WI38 (cell line): ENCODE measurements at regions not wholly inside any gene's neighbourhood (a gene's known extent, or its start where the extent isn't known, plus 50 kb on each side); places are given as distances from the start of the nearest gene placed in this dataset.

ENCODE experiments used
- H3K4me3 ChIP-seq: 2 replicates; pipeline ENCODE4 v1.5.1; 2011; ENCODE audit warnings: low read depth, mild to moderate bottlenecking, control low read depth, low read length
- CTCF ChIP-seq: IDR thresholded peaks from 2 replicates; pipeline ENCODE4 v1.5.1; 2012; ENCODE audit warnings: low read depth, mild to moderate bottlenecking, control low read depth, low read length

DNA sequence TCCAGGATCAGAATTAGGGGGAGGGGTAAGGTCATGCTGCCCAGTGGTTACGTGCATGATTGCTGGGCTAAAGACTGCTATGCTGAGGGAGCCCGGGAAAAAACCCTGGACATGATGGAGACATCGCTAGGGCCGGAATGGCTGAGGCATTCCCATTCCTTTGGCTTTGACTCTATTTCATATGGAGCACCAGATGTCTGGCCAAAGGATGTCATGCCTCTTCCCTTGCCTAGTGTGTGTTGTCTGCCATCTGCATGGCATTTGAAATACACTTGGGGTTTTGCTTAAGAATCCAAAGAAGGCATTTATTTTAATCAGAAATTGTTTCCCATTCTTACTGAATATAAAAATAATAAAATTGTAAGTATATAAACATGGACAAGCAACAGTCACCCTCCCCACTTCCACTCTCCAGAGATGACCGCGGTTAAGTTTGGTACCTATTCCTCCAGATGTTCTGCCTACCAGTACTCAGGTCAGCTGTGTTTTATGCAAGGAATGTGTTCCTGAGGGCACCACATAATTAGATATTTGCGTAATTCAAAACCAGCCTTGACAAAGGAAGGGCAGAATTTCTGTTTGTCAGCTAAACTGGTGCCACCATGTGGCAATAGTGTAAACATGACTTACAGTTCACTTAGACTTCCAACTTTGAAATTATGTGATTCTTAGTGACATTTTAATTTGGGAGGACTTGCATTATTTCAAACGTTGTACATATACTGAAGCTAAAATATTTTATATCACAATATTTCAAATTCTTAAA lies 105.9 kb downstream of the CT47B1 start:
- no peak for TF ChIP-seq CTCF
- H3K4me3 ChIP-seq: no peak overlapping the region

DNA sequence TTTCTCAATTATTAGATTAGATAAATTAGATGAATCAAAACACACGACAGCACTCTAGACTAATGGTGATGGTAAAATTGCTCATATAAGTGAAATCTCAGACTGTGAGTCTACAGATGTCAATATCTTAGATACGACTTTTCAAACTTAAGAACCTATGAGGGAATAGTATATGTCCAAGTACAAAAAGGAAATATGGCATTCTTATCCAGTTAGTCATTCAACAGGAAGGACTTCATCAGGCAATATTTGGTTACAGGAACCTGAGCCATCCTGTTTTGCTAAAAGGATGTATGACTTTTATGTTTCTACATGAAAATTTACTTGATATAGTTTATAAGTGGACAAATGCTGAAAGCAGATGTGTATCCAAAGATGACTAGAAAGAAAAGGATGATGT lies 107.0 kb downstream of the CT47B1 start:
- no peak overlapping the region for H3K4me3 ChIP-seq
- no peak for TF ChIP-seq CTCF

DNA sequence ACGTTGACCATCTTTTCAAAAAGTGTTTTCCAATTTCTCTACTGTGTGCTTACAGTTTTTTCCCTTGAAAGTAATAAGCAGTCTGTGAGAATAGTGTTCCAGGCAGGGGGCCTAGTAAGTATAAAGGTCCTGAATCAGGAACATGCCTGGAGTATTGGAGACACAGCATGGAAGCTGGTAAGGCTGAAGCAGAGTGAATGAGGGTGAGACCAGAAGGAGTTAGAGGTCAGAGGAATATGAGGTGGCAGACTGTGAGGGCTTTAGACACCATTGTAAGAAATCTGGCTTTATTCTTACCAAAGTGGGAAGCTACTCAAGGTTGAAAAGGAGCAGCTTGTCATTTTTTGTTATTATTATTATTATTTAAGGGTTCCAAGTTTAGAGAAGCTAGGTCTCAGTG lies 107.4 kb downstream of the CT47B1 start:
- TF ChIP-seq CTCF: no peak
- H3K4me3 ChIP-seq: no peak overlapping the region

DNA sequence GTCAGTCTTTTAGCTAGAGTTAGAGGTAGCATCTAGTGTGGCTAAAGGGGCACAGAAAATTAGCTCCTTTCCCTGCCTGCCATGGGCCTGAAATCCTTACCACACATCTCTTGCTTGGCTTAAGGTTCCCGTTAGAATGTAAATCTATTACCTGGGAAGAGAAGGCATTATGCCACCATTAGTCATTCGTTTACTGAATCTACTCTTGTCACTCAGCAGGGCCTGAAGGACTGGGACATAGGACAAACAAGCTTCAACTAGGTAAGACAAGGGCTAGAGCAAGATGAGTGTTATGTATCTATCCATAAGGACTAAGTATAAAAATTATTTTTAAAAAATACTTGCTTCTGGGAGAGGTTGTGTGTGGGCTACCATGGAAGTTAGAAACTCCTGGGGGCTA lies 112.4 kb downstream of the CT47B1 start:
- H3K4me3 ChIP-seq: no peak overlapping the region
- no peak for TF ChIP-seq CTCF

DNA sequence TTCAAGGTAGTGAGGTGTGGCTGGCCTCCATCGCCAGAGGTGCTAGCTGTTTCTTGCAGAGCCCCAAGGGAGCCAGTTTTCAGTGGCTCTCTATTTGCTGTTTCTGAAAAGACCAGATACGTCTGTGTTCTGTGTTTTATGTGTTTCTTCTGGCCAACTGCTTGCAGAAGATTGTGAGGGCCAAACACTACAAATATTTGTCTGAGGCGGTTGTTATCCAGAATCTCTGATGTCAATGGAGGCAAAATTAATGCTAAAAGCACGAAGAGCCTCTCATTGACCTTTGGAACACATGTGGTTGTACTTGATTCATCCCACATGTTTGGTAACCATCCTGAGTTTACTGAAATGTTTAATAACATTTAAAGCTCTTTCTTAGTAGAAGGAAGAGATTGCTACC lies 113.9 kb downstream of the CT47B1 start:
- H3K4me3 ChIP-seq: no peak overlapping the region
- TF ChIP-seq CTCF: no peak

DNA sequence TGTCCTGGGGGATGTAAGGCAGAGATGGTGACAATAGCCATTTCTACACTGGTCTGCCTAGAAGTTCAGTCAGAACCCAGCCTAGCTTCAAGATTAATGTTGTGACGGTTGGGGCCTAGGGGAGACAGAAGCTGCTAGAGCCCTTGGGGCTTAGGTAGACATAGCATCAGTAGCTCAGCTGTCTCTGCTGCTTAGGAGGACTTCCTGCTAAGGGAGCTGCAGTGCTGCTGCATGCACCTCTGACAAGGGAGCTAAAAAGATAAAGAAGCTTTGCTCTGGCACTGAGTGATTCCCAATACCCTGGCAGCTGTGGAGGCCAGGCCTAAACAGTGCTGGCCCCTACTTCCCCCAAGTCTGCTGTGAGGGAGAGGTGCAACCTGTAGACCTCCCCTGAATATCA lies 116.0 kb downstream of the CT47B1 start:
- H3K4me3 ChIP-seq: no peak overlapping the region
- no peak for TF ChIP-seq CTCF

GRCh38 chrX:120755066-120755846 lies 120.4 kb downstream of the CT47B1 start:
- TF ChIP-seq CTCF: no peak
- no peak overlapping the region for H3K4me3 ChIP-seq
